ENCODE measurements at regions not wholly inside any gene's neighbourhood (a gene's known extent, or its start where the extent isn't known, plus 50 kb on each side); places are given as distances from the start of the nearest gene placed in this dataset.

DNA sequence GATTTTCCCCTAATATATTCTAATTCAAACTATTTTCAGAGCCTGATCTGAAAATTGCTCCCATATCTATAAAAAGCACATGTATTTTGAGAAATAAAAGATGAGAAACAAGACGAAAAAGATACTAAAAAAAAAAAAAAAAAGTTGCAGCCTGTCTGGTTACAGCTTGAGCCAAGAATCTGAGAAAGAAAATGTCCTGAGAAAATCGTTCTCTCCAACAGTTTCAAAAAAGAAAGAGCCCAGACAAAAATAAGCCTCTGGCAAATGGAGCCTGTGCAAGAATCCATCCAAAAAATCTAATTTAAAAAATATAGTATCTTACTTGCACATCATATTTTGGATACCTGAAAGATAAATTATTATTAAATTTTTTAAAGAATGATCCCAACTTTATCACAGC is 163.0 kb upstream of the TBL1X start:
- TF ChIP-seq POLR2AphosphoS5 (IDR thresholded peaks at IDR 0.05) (no peak), POLR2A (IDR thresholded peaks at IDR 0.05) (no peak)
- TF ChIP-seq, protein P1, sequence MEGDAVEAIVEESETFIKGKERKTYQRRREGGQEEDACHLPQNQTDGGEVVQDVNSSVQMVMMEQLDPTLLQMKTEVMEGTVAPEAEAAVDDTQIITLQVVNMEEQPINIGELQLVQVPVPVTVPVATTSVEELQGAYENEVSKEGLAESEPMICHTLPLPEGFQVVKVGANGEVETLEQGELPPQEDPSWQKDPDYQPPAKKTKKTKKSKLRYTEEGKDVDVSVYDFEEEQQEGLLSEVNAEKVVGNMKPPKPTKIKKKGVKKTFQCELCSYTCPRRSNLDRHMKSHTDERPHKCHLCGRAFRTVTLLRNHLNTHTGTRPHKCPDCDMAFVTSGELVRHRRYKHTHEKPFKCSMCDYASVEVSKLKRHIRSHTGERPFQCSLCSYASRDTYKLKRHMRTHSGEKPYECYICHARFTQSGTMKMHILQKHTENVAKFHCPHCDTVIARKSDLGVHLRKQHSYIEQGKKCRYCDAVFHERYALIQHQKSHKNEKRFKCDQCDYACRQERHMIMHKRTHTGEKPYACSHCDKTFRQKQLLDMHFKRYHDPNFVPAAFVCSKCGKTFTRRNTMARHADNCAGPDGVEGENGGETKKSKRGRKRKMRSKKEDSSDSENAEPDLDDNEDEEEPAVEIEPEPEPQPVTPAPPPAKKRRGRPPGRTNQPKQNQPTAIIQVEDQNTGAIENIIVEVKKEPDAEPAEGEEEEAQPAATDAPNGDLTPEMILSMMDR (IDR thresholded peaks at IDR 0.05), result no peak
